Activated CD8-positive, alpha-beta T cell treated with anti-CD3 and anti-CD28 coated beads, Interleukin-2, amount 10 ng/mL, durations not matched to agents 7 days and 5 days (primary cell): ENCODE measurements at regions not wholly inside any gene's neighbourhood (a gene's known extent, or its start where the extent isn't known, plus 50 kb on each side); places are given as distances from the start of the nearest gene placed in this dataset.

Source experiments
- ATAC-seq: fragments of 150-1000 bp; cut with Tn5 transposase; one replicate; pipeline ENCODE4 v1.10.0; 2021; ENCODE audit warnings: moderate library complexity
- CTCF ChIA-PET: fragments of 350-600 bp; sonication (Branson Sonifier 250); formaldehyde crosslinking; loops from one replicate; lab custom pipeline; 2021; ENCODE audit warnings: antibody characterized with exemption; lab: Charles Lee
- POLR2A ChIA-PET: fragments of 350-600 bp; sonication (Branson Sonifier 250); formaldehyde crosslinking; loops from one replicate; lab custom pipeline; 2021; ENCODE audit warnings: antibody characterized with exemption; lab: Charles Lee
- DNase-seq: peaks from one replicate; pipeline ENCODE4 v3.0.0-alpha.2; 2020
- H3K27ac Mint-ChIP-seq: one replicate; pipeline ENCODE4 v1.8.0; 2021; ENCODE audit warnings: mild to moderate bottlenecking, mixed read lengths
- H3K27me3 Mint-ChIP-seq: one replicate; pipeline ENCODE4 v1.8.0; 2021; ENCODE audit warnings: low read depth, mixed read lengths
- H3K36me3 Mint-ChIP-seq: one replicate; pipeline ENCODE4 v1.8.0; 2021; ENCODE audit warnings: low read depth, mixed read lengths
- H3K4me1 Mint-ChIP-seq: one replicate; pipeline ENCODE4 v1.8.0; 2021; ENCODE audit warnings: low read depth, mixed read lengths
- H3K4me3 Mint-ChIP-seq: one replicate; pipeline ENCODE4 v1.8.0; 2021; ENCODE audit warnings: mild to moderate bottlenecking, mixed read lengths
- H3K9me3 Mint-ChIP-seq: one replicate; pipeline ENCODE4 v1.8.0; 2022; ENCODE audit warnings: mixed read lengths; ENCODE audit not compliant: insufficient read depth

DNA sequence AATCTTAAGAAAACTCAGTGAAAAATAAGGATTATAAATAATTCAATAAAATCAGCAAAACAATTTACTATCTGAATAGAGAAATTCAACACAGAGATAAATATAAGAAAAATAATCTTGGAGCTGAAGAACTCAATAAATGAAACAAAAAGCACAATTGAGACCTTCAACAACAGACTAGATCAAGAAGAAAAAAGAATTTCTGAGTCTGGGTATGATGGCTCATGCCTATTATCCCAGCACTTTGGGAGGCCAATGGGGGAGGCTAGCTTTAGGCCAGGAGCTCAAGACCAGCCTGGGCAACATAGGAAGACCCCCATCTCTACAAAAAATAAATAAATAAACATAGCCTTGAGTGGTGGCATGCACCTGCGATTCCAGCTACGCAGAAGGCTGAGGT is 1295.7 kb upstream of the NRXN1 start:
- no peaks in the 10 kb centered on the region for H3K27me3 Mint-ChIP-seq
- no peak overlapping the region for H3K27ac Mint-ChIP-seq
- ATAC-seq (no peak), DNase-seq (no peak)
- no peaks in the 10 kb centered on the region for H3K4me1 Mint-ChIP-seq
- ChIA-PET CTCF (no interaction called here), POLR2A (no interaction called here)
- no peak overlapping the region for H3K4me3 Mint-ChIP-seq
- peaks cover 14% of the 10 kb centered on the region for H3K9me3 Mint-ChIP-seq
- no peaks in the 10 kb centered on the region for H3K36me3 Mint-ChIP-seq

DNA sequence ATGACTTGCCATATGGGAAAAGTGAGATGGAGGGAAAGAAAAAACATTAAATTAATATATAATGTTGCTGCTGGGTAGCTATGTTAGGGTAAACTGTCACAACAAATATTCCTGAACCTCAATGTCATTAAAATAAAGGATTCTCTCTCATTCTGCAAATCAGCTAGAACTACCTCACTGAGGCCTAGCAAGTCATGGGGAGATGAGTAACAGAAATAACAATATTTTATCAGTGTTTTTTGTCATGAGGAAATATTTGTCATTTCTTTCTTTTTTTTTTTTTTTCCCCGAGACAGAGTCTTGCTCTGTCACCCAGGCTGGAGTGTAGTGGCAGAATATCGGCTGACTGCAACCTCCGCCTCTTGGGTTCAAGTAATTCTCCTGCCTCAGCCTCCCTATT is 1282.3 kb upstream of the NRXN1 start:
- DNase-seq (no peak), ATAC-seq (no peak)
- Mint-ChIP-seq H3K36me3 (no peaks in the 10 kb centered on the region), H3K27me3 (no peaks in the 10 kb centered on the region), H3K27ac (no peak overlapping the region), H3K4me1 (no peaks in the 10 kb centered on the region), H3K4me3 (no peak overlapping the region), H3K9me3 (peaks cover 6% of the 10 kb centered on the region)
- ChIA-PET POLR2A (no interaction called here), CTCF (no interaction called here)

DNA sequence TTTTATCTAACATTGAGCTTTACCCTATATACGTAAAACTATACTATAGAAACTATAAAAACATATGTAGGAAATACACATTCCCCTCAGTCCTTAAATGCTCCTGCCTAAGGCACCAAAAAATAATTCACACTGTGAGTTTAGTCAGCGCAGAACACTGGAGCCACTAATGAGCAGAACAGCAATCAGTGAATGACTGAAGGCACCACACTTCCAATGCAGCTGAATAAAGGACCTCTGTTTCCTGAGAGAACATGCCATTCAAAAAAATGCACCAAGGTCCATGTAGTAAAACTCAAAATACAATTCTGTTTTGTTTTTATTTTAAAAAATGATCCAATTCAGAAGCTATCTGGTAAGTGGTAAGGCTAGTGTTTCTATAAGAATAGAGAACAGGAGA is 1280.6 kb upstream of the NRXN1 start:
- ATAC-seq = no peak

DNA sequence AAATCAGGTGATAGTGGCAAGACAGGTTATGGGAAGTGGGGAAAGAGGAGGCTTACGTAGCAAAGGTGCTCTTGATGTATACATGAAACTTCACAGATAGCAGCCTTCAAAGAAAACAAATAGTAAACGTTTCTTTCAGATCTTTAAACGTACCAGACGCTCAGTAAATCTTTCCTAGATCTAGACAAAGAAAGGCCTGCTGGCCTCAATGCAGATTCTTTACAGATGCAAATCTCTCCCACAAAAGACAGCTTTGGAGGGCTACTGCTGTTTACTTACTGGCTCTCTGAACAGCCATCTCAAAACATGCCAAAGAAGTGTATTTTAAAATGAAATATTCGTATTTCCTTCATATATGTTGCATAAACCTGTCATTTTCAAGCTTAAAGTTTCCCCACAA is 1279.9 kb upstream of the NRXN1 start:
- Mint-ChIP-seq H3K4me1 (no peaks in the 10 kb centered on the region), H3K4me3 (no peak overlapping the region), H3K27ac (no peak overlapping the region), H3K9me3 (peaks cover 6% of the 10 kb centered on the region), H3K27me3 (no peaks in the 10 kb centered on the region), H3K36me3 (no peaks in the 10 kb centered on the region)
- DNase-seq (no peak), ATAC-seq (no peak)
- POLR2A ChIA-PET = no interaction called here
- CTCF ChIA-PET = no interaction called here

More for the DNA sequence above, 1280.6 kb upstream of the NRXN1 start:
- Mint-ChIP-seq H3K9me3 (peaks cover 6% of the 10 kb centered on the region), H3K4me3 (no peak overlapping the region), H3K4me1 (no peaks in the 10 kb centered on the region), H3K27me3 (no peaks in the 10 kb centered on the region), H3K36me3 (no peaks in the 10 kb centered on the region), H3K27ac (no peak overlapping the region)
- ChIA-PET POLR2A (no interaction called here), CTCF (no interaction called here)
- no peak for DNase-seq

DNA sequence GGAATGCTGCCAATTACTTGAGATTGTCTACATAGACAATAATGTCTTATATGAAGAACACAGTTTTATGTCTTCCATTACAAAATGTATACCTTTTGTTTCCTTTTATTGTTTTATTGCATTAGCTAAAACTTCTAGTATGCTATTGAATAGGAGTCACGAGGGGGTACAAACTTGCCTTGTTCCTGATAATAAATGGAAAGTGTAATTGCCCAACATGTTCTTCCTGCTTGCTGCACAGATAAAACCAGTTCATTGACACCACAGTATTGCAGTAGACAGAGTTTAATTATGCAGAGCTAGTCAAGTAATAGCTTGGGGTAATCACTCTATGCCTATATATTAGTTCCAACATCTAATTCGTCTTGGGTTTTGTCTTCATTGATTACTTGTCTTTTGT is 1276.2 kb upstream of the NRXN1 start:
- Mint-ChIP-seq H3K4me3 (no peak overlapping the region), H3K27ac (no peak overlapping the region), H3K4me1 (no peaks in the 10 kb centered on the region), H3K36me3 (no peaks in the 10 kb centered on the region), H3K9me3 (peaks cover 15% of the 10 kb centered on the region), H3K27me3 (no peaks in the 10 kb centered on the region)
- ATAC-seq = no peak
- POLR2A ChIA-PET = no interaction called here
- CTCF ChIA-PET = no interaction called here
- DNase-seq = no peak

DNA sequence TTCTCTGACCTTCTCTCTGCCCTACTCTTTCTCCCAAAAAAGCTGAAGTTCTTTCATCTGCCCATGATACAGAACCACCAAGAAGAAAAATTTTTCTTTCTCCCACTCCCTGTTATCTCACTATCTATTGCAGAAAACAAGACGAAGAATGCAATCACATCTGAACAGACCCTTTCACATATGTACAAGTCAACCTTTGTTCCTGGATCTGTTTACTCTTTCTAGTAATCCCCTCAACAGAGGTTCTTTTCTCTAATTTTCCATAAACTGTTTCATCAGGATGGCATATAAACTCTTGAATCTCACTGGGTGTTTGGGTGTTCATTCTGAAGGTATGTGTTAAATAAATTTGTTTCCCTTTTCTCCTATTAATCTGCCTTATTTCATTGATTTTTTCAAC is 1262.7 kb upstream of the NRXN1 start:
- DNase-seq (no peak), ATAC-seq (no peak)
- no peaks in the 10 kb centered on the region for H3K4me1 Mint-ChIP-seq
- H3K9me3 Mint-ChIP-seq = peaks cover 3% of the 10 kb centered on the region
- no peak overlapping the region for H3K27ac Mint-ChIP-seq
- no peak overlapping the region for H3K4me3 Mint-ChIP-seq
- H3K36me3 Mint-ChIP-seq = no peaks in the 10 kb centered on the region
- POLR2A ChIA-PET = no interaction called here
- CTCF ChIA-PET = no interaction called here
- no peaks in the 10 kb centered on the region for H3K27me3 Mint-ChIP-seq

DNA sequence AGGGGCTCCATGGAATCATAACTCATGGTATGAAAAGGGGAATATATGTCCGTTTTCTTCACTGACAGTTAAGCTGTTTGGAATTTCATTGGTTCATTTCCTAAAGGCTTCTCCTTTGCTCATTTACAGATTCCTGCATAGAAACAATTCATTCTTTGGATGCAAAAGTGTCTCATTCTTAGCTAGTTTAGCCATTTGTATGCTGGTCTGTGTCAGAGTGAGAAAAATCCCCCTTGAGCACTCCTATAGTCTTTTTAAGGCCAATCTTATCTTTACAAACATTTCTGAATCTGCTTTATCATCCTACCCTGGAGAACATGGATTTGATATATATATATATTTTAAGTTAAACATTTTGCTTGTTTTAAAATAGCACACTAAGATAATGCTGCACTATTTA is 1260.9 kb upstream of the NRXN1 start:
- DNase-seq = no peak
- Mint-ChIP-seq H3K27ac (no peak overlapping the region), H3K9me3 (peaks cover 8% of the 10 kb centered on the region), H3K4me1 (no peaks in the 10 kb centered on the region), H3K4me3 (no peak overlapping the region), H3K27me3 (no peaks in the 10 kb centered on the region), H3K36me3 (no peaks in the 10 kb centered on the region)
- CTCF ChIA-PET = no interaction called here
- POLR2A ChIA-PET = no interaction called here
- ATAC-seq = no peak

DNA sequence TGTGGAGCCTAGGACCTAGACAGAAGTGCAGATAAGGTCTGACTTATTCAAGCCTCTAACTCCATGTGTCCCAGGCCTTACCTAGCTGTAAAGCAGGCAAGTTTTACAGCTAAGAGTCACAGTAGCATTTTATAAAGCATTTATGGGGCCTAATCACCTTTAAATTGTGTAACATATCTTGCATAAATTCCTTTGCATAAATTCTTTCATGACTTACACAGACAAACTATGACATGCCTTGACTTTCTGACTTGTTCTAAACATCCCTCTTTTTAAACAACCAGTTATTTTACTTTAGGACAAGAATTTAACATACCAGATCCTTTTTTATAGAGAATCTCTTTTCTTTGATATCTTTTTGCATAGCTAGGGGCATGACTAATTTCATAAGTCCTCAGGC is 1257.8 kb upstream of the NRXN1 start:
- no peaks in the 10 kb centered on the region for H3K4me1 Mint-ChIP-seq
- peaks cover 14% of the 10 kb centered on the region for H3K9me3 Mint-ChIP-seq
- no peak overlapping the region for H3K27ac Mint-ChIP-seq
- H3K4me3 Mint-ChIP-seq = no peak overlapping the region
- no peaks in the 10 kb centered on the region for H3K27me3 Mint-ChIP-seq
- H3K36me3 Mint-ChIP-seq = no peaks in the 10 kb centered on the region
- DNase-seq (no peak), ATAC-seq (no peak)
- POLR2A ChIA-PET = no interaction called here
- CTCF ChIA-PET = no interaction called here

DNA sequence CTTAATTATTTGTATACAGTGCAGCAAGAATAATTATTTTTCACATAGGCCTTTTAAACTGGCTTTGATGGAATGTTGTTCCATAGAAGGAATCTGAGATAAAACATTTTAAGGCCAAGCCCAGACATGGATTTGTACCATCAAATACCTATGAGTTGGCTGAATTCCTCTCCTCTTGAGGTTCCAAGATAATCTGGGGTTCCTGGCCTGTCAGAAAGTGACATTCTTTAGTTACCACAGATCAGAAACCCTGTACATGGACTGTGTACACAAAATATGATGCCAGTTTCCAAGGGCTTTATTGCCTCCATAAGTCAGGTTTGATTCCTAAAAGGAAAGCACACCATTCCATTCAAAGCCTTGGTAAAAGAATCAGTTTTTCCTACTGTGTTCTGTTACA is 1256.7 kb upstream of the NRXN1 start:
- ATAC-seq (no peak), DNase-seq (no peak)
- Mint-ChIP-seq H3K4me3 (no peak overlapping the region), H3K4me1 (no peaks in the 10 kb centered on the region), H3K27me3 (no peaks in the 10 kb centered on the region), H3K9me3 (peaks cover 16% of the 10 kb centered on the region), H3K27ac (no peak overlapping the region), H3K36me3 (no peaks in the 10 kb centered on the region)
- POLR2A ChIA-PET = no interaction called here
- CTCF ChIA-PET = no interaction called here

DNA sequence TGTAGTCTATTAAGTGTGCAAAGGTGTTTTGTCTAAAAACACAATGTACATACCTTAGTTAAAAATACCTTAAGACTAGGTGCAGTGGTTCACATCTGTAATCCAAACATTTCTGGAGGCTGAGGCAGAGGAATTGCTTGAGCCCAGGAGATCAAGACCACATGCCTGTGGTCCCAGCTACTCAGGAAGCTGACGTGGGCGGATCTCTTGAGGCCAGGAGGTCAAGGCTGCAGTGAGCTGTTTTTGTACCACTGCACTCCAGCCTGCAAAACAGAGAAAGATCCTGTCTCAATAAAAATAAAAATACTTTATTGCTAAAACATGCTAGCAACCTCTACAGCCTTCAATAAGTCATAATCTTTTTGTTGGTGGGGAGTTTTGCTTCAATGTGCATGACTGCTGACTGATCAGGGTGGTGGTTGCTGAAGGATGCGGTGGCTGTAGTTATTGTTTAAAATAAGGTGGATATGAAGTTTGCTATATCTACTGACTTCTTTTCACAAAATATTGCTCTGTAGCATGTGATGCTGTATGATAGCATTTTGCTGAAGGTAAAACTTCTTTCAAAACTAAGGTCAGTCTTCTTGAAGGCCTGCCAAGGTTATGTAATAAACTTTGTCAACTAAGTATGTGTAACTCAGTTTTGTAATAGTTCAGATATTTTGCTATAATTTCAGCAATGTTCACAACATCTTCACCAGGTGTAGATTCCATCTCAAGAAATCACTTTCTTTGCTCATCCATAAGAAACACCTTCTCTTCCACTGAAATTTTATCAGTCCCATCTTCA is 1238.0 kb upstream of the NRXN1 start:
- Mint-ChIP-seq H3K36me3 (no peaks in the 10 kb centered on the region), H3K9me3 (peaks cover 25% of the 10 kb centered on the region), H3K4me1 (no peaks in the 10 kb centered on the region), H3K4me3 (no peak overlapping the region), H3K27me3 (no peaks in the 10 kb centered on the region), H3K27ac (no peak overlapping the region)
- DNase-seq = no peak
- CTCF ChIA-PET = no interaction called here
- POLR2A ChIA-PET = no interaction called here
- ATAC-seq = no peak

DNA sequence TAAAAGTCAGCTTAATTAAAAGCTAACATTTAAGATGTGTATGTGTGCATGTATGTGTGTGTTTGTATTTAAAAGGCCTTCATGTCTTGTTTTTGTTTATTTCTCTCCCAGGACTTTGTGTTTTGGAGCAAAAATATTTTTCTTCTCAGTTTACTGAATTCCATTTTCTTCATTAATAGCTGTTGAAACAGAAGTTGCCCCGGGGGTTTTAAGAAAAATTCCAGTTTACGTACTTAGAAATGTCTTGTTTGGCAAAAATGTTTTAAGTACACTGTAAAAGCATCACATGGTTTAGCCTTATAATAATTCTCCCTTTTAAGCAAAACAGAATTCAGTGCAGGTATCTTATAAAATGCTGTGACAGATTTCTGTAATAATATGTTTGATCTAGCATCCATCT is 1233.0 kb upstream of the NRXN1 start:
- POLR2A ChIA-PET = no interaction called here
- H3K36me3 Mint-ChIP-seq = no peaks in the 10 kb centered on the region
- H3K4me1 Mint-ChIP-seq = no peaks in the 10 kb centered on the region
- CTCF ChIA-PET = no interaction called here
- H3K27me3 Mint-ChIP-seq = no peaks in the 10 kb centered on the region
- peaks cover 18% of the 10 kb centered on the region for H3K9me3 Mint-ChIP-seq
- no peak for DNase-seq
- H3K27ac Mint-ChIP-seq = no peak overlapping the region
- no peak for ATAC-seq
- no peak overlapping the region for H3K4me3 Mint-ChIP-seq

DNA sequence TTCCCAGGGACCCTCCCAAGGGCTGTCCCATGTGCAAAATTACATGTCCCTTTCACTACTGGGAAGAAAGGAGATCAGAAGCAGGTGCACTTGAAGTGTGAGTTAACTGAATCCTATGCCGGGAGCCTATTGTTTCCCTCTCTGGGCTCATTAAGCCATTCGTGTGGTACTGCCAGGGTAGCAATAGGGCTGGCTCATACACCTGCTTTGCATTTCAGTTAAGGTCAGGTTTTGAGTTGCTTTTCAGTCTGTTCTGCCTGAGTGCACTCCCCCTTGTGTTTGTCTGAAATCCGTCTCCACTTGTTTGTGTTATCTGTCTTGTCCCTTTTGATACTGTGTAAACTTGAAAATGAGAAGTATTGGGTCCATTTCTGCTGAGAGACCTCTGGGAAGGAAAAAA is 1232.6 kb upstream of the NRXN1 start:
- ChIA-PET CTCF (no interaction called here), POLR2A (no interaction called here)
- H3K4me3 Mint-ChIP-seq = no peak overlapping the region
- H3K27ac Mint-ChIP-seq = no peak overlapping the region
- peaks cover 14% of the 10 kb centered on the region for H3K9me3 Mint-ChIP-seq
- ATAC-seq (no peak), DNase-seq (no peak)
- no peaks in the 10 kb centered on the region for H3K36me3 Mint-ChIP-seq
- H3K27me3 Mint-ChIP-seq = no peaks in the 10 kb centered on the region
- no peaks in the 10 kb centered on the region for H3K4me1 Mint-ChIP-seq

DNA sequence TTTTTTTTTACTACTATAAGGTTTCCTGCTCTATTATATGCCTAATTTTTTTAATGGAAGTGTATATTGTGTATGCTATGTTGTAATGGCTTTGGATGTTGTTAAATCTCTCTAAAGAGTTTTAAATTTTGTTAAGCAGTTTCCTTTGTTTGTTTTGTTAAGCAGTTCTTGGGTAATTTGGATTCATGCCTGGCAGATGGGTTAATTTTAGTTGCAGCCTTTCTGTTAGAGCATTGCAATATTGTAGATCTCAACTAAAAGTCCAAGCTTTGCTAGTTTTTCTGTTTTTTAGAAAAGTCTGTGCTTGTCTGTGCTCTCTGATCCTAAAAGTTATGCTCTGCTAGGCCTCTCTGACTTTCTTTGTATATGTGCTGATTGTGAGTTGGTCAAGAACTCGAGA is 1229.0 kb upstream of the NRXN1 start:
- Mint-ChIP-seq H3K27me3 (no peaks in the 10 kb centered on the region), H3K4me3 (no peak overlapping the region), H3K36me3 (no peaks in the 10 kb centered on the region), H3K4me1 (no peaks in the 10 kb centered on the region), H3K27ac (no peak overlapping the region), H3K9me3 (peaks cover 6% of the 10 kb centered on the region)
- ChIA-PET CTCF (no interaction called here), POLR2A (no interaction called here)
- DNase-seq (no peak), ATAC-seq (no peak)
